Astrocyte (in vitro differentiated cells and primary cell): ENCODE measurements at regions not wholly inside any gene's neighbourhood (a gene's known extent, or its start where the extent isn't known, plus 50 kb on each side); places are given as distances from the start of the nearest gene placed in this dataset.

ENCODE experiments used
- EZH2 ChIP-seq: IDR thresholded peaks from 2 replicates; pipeline ENCODE4 v1.6.1; 2012; ENCODE audit warnings: mild to moderate bottlenecking, low read length, inconsistent platforms; ENCODE audit not compliant: insufficient read depth
- TF ChIP-seq, protein P1 (sequence below): IDR thresholded peaks from 2 replicates; pipeline ENCODE4 v1.5.1; 2011; ENCODE audit warnings: low read depth, mild to moderate bottlenecking, inconsistent platforms, low read length, moderate library complexity; ENCODE audit not compliant: insufficient read depth

DNA sequence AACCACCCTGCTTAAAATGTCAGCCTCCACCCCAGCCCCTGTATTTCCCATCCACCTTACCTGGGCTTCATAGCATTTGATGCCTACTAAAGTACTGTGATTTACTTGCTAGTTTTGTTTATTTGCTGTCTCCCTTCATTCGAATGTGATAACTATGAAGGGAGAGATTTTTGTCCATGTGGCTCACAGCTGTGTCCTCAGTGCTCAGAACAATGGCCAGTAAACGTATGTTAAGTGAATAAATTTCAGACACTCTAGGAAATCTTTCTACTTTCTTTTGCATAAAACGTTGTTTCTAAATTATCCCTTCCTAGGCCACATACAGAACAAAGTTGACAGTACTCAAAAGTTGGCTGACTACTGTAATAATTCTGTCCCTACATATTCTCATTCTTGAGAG is 114.7 kb upstream of the OTUD4 start:
- TF ChIP-seq, protein P1, sequence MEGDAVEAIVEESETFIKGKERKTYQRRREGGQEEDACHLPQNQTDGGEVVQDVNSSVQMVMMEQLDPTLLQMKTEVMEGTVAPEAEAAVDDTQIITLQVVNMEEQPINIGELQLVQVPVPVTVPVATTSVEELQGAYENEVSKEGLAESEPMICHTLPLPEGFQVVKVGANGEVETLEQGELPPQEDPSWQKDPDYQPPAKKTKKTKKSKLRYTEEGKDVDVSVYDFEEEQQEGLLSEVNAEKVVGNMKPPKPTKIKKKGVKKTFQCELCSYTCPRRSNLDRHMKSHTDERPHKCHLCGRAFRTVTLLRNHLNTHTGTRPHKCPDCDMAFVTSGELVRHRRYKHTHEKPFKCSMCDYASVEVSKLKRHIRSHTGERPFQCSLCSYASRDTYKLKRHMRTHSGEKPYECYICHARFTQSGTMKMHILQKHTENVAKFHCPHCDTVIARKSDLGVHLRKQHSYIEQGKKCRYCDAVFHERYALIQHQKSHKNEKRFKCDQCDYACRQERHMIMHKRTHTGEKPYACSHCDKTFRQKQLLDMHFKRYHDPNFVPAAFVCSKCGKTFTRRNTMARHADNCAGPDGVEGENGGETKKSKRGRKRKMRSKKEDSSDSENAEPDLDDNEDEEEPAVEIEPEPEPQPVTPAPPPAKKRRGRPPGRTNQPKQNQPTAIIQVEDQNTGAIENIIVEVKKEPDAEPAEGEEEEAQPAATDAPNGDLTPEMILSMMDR = no peak
- no peak for TF ChIP-seq EZH2
